ENCODE measurements at regions not wholly inside any gene's neighbourhood (a gene's known extent, or its start where the extent isn't known, plus 50 kb on each side); places are given as distances from the start of the nearest gene placed in this dataset.

- no peaks in the 10 kb centered on the region for H3K9me3 ChIP-seq
- TF ChIP-seq SREBF2 (IDR thresholded peaks at IDR 0.05) (no peak), RAD21 (conservative IDR thresholded peaks at IDR 0.05 in 1 of 2, IDR thresholded peaks at IDR 0.05 in 1 of 2) (0 out of 5 replicates have a peak, but pooled peaks of 1 of the 2 experiments have one; percentile 22), CEBPB (IDR thresholded peaks at IDR 0.05) (peak; percentile 56 to 71; a peak in 3 of 4 replicates), FOSL2 (IDR thresholded peaks at IDR 0.05) (no peak), FOSL2 (CRISPR knock-in tag; IDR thresholded peaks at IDR 0.05) (peak; percentile 38; the same call in 1 of the 2 replicates), GATA3 (IDR thresholded peaks at IDR 0.05; ENCODE audit: borderline replicate concordance) (peak; percentile 27; the same call in 1 of the 2 replicates), BCL3 (IDR thresholded peaks at IDR 0.05) (no peak), JUNB (IDR thresholded peaks at IDR 0.05) (0 out of 2 replicates have a peak, but pooled peaks have one; percentile 49)
- ChIA-PET CTCF (interaction anchor here (1.3 kb wide), 1 partner anchor 377 kb away, joined by 4 read pairs; no protein-coding TSS in a partner anchor), POLR2A (no interaction called here)
- H3K27ac ChIP-seq, result peak overlapping the region in 1 of 2 experiments; percentile 73; a peak in 2 of 6 replicates
- peak overlapping the region; percentile 69 for H3K4me2 ChIP-seq
- 3% methylated on average over 1 of the region's 1 CpG for WGBS (ENCODE audit: missing lambda C conversion rate)
- ATAC-seq (0 out of 6 replicates have a peak, but pooled peaks of 1 of the 2 experiments have one; percentile 43), DNase-seq (ENCODE audit: low read depth in 1 of 2, low spot score in 1 of 2) (peak in 1 of 2 experiments; percentile 45), FAIRE-seq (no peak)
- H3K4me1 ChIP-seq, result peaks cover 16% of the 10 kb centered on the region
- H3K4me3 ChIP-seq, result no peak overlapping the region
Measured at GRCh38 chr15:39202641-39203040, 378.2 kb upstream of the THBS1 start.

GRCh38 chr15:39204031-39204430 is 376.8 kb upstream of the THBS1 start:
- Histone ChIP-seq H3K27ac (peak overlapping the region in 1 of 2 experiments; percentile 67; a peak in 1 of 6 replicates), H3K4me3 (no peak overlapping the region), H3K4me2 (no peak overlapping the region), H3K9me3 (no peaks in the 10 kb centered on the region), H3K4me1 (peaks cover 15% of the 10 kb centered on the region)
- ChIA-PET CTCF (no interaction called here), POLR2A (no interaction called here)
- DNase-seq (ENCODE audit: low read depth in 1 of 2, low spot score in 1 of 2), result no peak
- 46% methylated on average over 1 of the region's 1 CpG for WGBS (ENCODE audit: missing lambda C conversion rate)
- no peak for FAIRE-seq
- ATAC-seq, result no peak
- TF ChIP-seq KDM5A (IDR thresholded peaks at IDR 0.05) (no peak), REST (IDR thresholded peaks at IDR 0.05) (no peak), FOSL2 (IDR thresholded peaks at IDR 0.05) (no peak), FOSL2 (CRISPR knock-in tag; IDR thresholded peaks at IDR 0.05) (no peak), POLR2A (IDR thresholded peaks at IDR 0.05; ENCODE audit: low read length) (no peak), TP53 (CRISPR knock-in tag; IDR thresholded peaks at IDR 0.05) (no peak), PHF8 (IDR thresholded peaks at IDR 0.05; ENCODE audit: borderline replicate concordance, low read depth) (no peak), RARB (CRISPR knock-in tag; IDR thresholded peaks at IDR 0.05) (no peak)

- Histone ChIP-seq H3K9me3 (peaks cover 1% of the 10 kb centered on the region; the same call in 1 of the 3 replicates), H3K4me3 (no peak overlapping the region), H3K4me1 (peaks cover 15% of the 10 kb centered on the region), H3K4me2 (no peak overlapping the region), H3K27ac (peak overlapping the region in 1 of 2 experiments; percentile 23; a peak in 1 of 6 replicates)
- ChIA-PET POLR2A (no interaction called here), CTCF (interaction anchor here (0.9 kb wide), 1 partner anchor 375 kb away, joined by 3 read pairs; no protein-coding TSS in a partner anchor)
- no peak for FAIRE-seq
- no peak for DNase-seq (ENCODE audit: low read depth in 1 of 2, low spot score in 1 of 2)
- TF ChIP-seq REST (IDR thresholded peaks at IDR 0.05) (no peak), MYC (IDR thresholded peaks at IDR 0.05; ENCODE audit: borderline replicate concordance, low read length) (no peak), SREBF2 (IDR thresholded peaks at IDR 0.05) (no peak), ZNF302 (CRISPR knock-in tag; IDR thresholded peaks at IDR 0.05) (no peak), PHF8 (IDR thresholded peaks at IDR 0.05; ENCODE audit: borderline replicate concordance, low read depth) (no peak), CEBPB (IDR thresholded peaks at IDR 0.05) (no peak), CBX8 (IDR thresholded peaks at IDR 0.05) (no peak), MAFK (IDR thresholded peaks at IDR 0.05; ENCODE audit: partially characterized antibody) (no peak), MAX (IDR thresholded peaks at IDR 0.05) (no peak), HMGXB4 (CRISPR knock-in tag; IDR thresholded peaks at IDR 0.05; ENCODE audit: borderline replicate concordance) (no peak), BHLHE40 (IDR thresholded peaks at IDR 0.05; ENCODE audit: low read depth, low read length) (no peak), ZSCAN20 (CRISPR knock-in tag; IDR thresholded peaks at IDR 0.05) (no peak), CHD2 (IDR thresholded peaks at IDR 0.05; ENCODE audit: low read length, partially characterized antibody) (no peak)
- no peak for ATAC-seq
Measured at GRCh38 chr15:39205081-39205480, 375.8 kb upstream of the THBS1 start.

Measured in A549 (cell line).